Ovary (tissue), 3 donors: ENCODE measurements at regions not wholly inside any gene's neighbourhood (a gene's known extent, or its start where the extent isn't known, plus 50 kb on each side); places are given as distances from the start of the nearest gene placed in this dataset.

Experiments used
- EP300 ChIP-seq: sonication (generic); formaldehyde crosslinking; IDR thresholded peaks from one replicate; pipeline ENCODE4 v1.6.1; 2017; ENCODE audit warnings: antibody characterized with exemption
- POLR2A ChIP-seq: fragments of 450-650 bp; IDR thresholded peaks from one replicate; pipeline ENCODE4 v1.6.1; 2017; ENCODE audit warnings: antibody characterized with exemption, mild to moderate bottlenecking, moderate library complexity
- TF ChIP-seq, protein P1 (sequence below), 3 donors: fragments of 450-650 bp in 2 of 3; fragments of 200-600 bp in 1 of 3; IDR thresholded peaks; one replicate each; pipeline versions ENCODE4 v1.5.1 to v1.8.0; 2016 to 2022; ENCODE audit warnings: antibody characterized with exemption in 3 of 3, mild to moderate bottlenecking in 1 of 3
- donor health status: DM: no; HTN: no; CAD: no.

DNA sequence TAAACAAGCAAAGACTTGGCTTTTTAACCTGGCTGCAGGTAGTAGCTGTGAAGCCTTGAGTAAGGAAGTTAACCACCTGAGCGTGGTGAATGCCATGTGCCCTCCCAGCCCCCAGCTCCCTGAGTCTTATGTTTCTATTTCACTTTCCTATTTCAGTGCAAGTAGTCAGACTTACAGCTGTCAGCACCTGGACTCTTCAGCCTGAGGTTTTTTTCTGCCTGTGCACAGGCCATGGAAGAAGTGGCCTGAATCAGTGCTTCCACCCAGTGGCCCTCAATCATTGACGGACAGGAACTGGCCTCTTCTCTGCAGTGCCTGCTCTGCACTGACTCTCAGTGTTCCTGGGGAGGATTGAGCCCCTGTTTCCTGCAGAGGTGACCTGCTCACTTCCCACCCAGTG lies 796.4 kb downstream of the MED13L start:
- TF ChIP-seq POLR2A = no peak
- TF ChIP-seq, protein P1, sequence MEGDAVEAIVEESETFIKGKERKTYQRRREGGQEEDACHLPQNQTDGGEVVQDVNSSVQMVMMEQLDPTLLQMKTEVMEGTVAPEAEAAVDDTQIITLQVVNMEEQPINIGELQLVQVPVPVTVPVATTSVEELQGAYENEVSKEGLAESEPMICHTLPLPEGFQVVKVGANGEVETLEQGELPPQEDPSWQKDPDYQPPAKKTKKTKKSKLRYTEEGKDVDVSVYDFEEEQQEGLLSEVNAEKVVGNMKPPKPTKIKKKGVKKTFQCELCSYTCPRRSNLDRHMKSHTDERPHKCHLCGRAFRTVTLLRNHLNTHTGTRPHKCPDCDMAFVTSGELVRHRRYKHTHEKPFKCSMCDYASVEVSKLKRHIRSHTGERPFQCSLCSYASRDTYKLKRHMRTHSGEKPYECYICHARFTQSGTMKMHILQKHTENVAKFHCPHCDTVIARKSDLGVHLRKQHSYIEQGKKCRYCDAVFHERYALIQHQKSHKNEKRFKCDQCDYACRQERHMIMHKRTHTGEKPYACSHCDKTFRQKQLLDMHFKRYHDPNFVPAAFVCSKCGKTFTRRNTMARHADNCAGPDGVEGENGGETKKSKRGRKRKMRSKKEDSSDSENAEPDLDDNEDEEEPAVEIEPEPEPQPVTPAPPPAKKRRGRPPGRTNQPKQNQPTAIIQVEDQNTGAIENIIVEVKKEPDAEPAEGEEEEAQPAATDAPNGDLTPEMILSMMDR (IDR thresholded peaks at IDR 0.05) = no peak
- no peak for TF ChIP-seq EP300
